ENCODE measurements at regions not wholly inside any gene's neighbourhood (a gene's known extent, or its start where the extent isn't known, plus 50 kb on each side); places are given as distances from the start of the nearest gene placed in this dataset.

GRCh38 chr11:122331079-122331478 lies 215.1 kb upstream of the BLID start:
- no peaks in the 10 kb centered on the region for H3K36me3 ChIP-seq
- H3K27me3 ChIP-seq (replicated peaks in 1 of 7), result peaks cover 0 to 19% (median 0%) of the 10 kb centered on the region in 7 donors
- no peaks in the 10 kb centered on the region for H3K4me1 ChIP-seq
- no peak for TF ChIP-seq POLR2AphosphoS5 (IDR thresholded peaks at IDR 0.05)
- no peak for TF ChIP-seq POLR2A (IDR thresholded peaks at IDR 0.05)
- TF ChIP-seq CTCF (IDR thresholded peaks at IDR 0.05 in 8 of 11, conservative IDR thresholded peaks at IDR 0.05 in 3 of 11), result no peak
- no peaks in the 10 kb centered on the region for H3K9me3 ChIP-seq
- WGBS, 5 donors, result 83 to 93% (median 85%) methylated on average over 1 of the region's 1 CpG
- intact Hi-C loops (cut with DNase I; ENCODE audit: low total_unique reads), result no loop called here
- no peak for DNase-seq
- no peak overlapping the region for H3K27ac ChIP-seq
- H3K4me3 ChIP-seq, result no peak overlapping the region

GRCh38 chr11:122330279-122330965 lies 214.4 kb upstream of the BLID start:
- Histone ChIP-seq H3K4me3 (no peak overlapping the region), H3K4me1 (no peaks in the 10 kb centered on the region), H3K27me3 (replicated peaks in 1 of 7) (peaks cover 0 to 19% (median 0%) of the 10 kb centered on the region in 7 donors), H3K9me3 (no peaks in the 10 kb centered on the region), H3K27ac (no peak overlapping the region), H3K36me3 (no peaks in the 10 kb centered on the region)
- WGBS, 5 donors, result 69 to 88% (median 76%) methylated on average over 5 of the region's 5 CpGs
- intact Hi-C loops (cut with DNase I; ENCODE audit: low total_unique reads), result no loop called here
- no peak for TF ChIP-seq CTCF (IDR thresholded peaks at IDR 0.05 in 8 of 11, conservative IDR thresholded peaks at IDR 0.05 in 3 of 11)
- no peak for DNase-seq

GRCh38 chr11:122327528-122327927 lies 211.5 kb upstream of the BLID start:
- no peak overlapping the region for H3K4me3 ChIP-seq
- H3K36me3 ChIP-seq, result no peaks in the 10 kb centered on the region
- WGBS, 5 donors, result 50 to 70% (median 55%) methylated on average over 2 of the region's 2 CpGs
- no peaks in the 10 kb centered on the region for H3K9me3 ChIP-seq
- H3K27ac ChIP-seq, result no peak overlapping the region
- DNase-seq, result no peak
- intact Hi-C loops (cut with DNase I; ENCODE audit: low total_unique reads), result no loop called here
- H3K27me3 ChIP-seq (replicated peaks in 1 of 7), result no peaks in the 10 kb centered on the region
- no peak for TF ChIP-seq CTCF (IDR thresholded peaks at IDR 0.05 in 8 of 11, conservative IDR thresholded peaks at IDR 0.05 in 3 of 11)
- peaks cover 0 to under 1% (median 0%) of the 10 kb centered on the region in 6 donors for H3K4me1 ChIP-seq

GRCh38 chr11:122323754-122324421 lies 207.9 kb upstream of the BLID start:
- H3K27ac ChIP-seq, result no peak overlapping the region
- H3K4me1 ChIP-seq, result peaks cover 0 to 14% (median 4%) of the 10 kb centered on the region in 6 donors
- H3K9me3 ChIP-seq, result no peaks in the 10 kb centered on the region
- no peaks in the 10 kb centered on the region for H3K36me3 ChIP-seq
- no peaks in the 10 kb centered on the region for H3K27me3 ChIP-seq (replicated peaks in 1 of 7)
- H3K4me3 ChIP-seq, result no peak overlapping the region
- intact Hi-C loops (cut with DNase I; ENCODE audit: low total_unique reads), result no loop called here
- WGBS, 5 donors, result 59 to 81% (median 71%) methylated on average over 7 of the region's 7 CpGs
- no peak for DNase-seq
- TF ChIP-seq POLR2A (IDR thresholded peaks at IDR 0.05) (no peak), POLR2AphosphoS5 (IDR thresholded peaks at IDR 0.05) (no peak), CTCF (IDR thresholded peaks at IDR 0.05 in 8 of 11, conservative IDR thresholded peaks at IDR 0.05 in 3 of 11) (no peak)
